K562 (cell line): ENCODE measurements at regions not wholly inside any gene's neighbourhood (a gene's known extent, or its start where the extent isn't known, plus 50 kb on each side); places are given as distances from the start of the nearest gene placed in this dataset.

ENCODE experiments used
- CBFB ChIP-seq: sonication (generic); formaldehyde crosslinking; IDR thresholded peaks from 2 replicates; pipeline ENCODE4 v1.4.0; 2020; ENCODE audit warnings: mild to moderate bottlenecking, missing genetic modification reagents
- CBX5 ChIP-seq: IDR thresholded peaks from 2 replicates; pipeline ENCODE4 v1.6.1; 2014; ENCODE audit warnings: low read depth, borderline replicate concordance
- LEF1 ChIP-seq: fragments of 450-650 bp; IDR thresholded peaks from 2 replicates; pipeline ENCODE4 v1.6.1; 2016; ENCODE audit warnings: mild to moderate bottlenecking
- NFIC ChIP-seq: fragments of 450-650 bp; IDR thresholded peaks from 2 replicates; pipeline ENCODE4 v1.6.1; 2017; ENCODE audit warnings: mild to moderate bottlenecking, inconsistent platforms
- NFIX ChIP-seq: fragments of 250-450 bp; sonication (Bioruptor Pico); IDR thresholded peaks from 2 replicates; pipeline ENCODE4 v1.4.0; 2020; ENCODE audit warnings: low read depth, mild to moderate bottlenecking, moderate library complexity
- PTBP1 ChIP-seq: fragments of 200-400 bp; formaldehyde crosslinking; IDR thresholded peaks from 2 replicates; pipeline ENCODE4 v1.6.1; 2017; ENCODE audit warnings: low read depth, low read length
- RBM15 ChIP-seq: fragments of 200-400 bp; formaldehyde crosslinking; IDR thresholded peaks from 2 replicates; pipeline ENCODE4 v1.6.1; 2018; ENCODE audit warnings: mild to moderate bottlenecking, low read length, moderate library complexity; ENCODE audit not compliant: insufficient read depth
- SREBF2 ChIP-seq: sonication (generic); formaldehyde crosslinking; IDR thresholded peaks from 2 replicates; pipeline ENCODE4 v1.4.0; 2020; ENCODE audit warnings: mild to moderate bottlenecking, missing genetic modification reagents
- SRSF1 ChIP-seq: fragments of 200-400 bp; formaldehyde crosslinking; IDR thresholded peaks from 2 replicates; pipeline ENCODE4 v1.6.1; 2017; ENCODE audit warnings: mild to moderate bottlenecking, low read depth, low read length, moderate library complexity
- TEAD1 ChIP-seq, 2 experiments: fragments of 450-650 bp in 1 of 2; sonication (generic) in 1 of 2; formaldehyde crosslinking; IDR thresholded peaks; 2 replicates each; pipeline versions ENCODE4 v1.4.0 to v1.8.0; 2020 to 2022; ENCODE audit warnings: mild to moderate bottlenecking in 2 of 2, missing genetic modification reagents in 1 of 2
- TSC22D4 ChIP-seq: fragments of 450-650 bp; IDR thresholded peaks from 2 replicates; pipeline ENCODE4 v1.6.1; 2016; ENCODE audit warnings: missing genetic modification characterization, missing biosample characterization, control low read depth
- ZBTB33 ChIP-seq: sonication (generic); formaldehyde crosslinking; IDR thresholded peaks from 2 replicates; pipeline ENCODE4 v1.8.1; 2023; ENCODE audit warnings: mild to moderate bottlenecking, missing genetic modification reagents
- ZFP30 ChIP-seq: fragments of 250-450 bp; sonication (Bioruptor Pico); IDR thresholded peaks from 2 replicates; pipeline ENCODE4 v1.8.0; 2022; ENCODE audit warnings: moderate library complexity, mild to moderate bottlenecking, inconsistent platforms, borderline replicate concordance
- ZFP36 ChIP-seq: fragments of 150-350 bp; IDR thresholded peaks from 2 replicates; pipeline ENCODE4 v1.6.1; 2018; ENCODE audit warnings: low read length, low read depth; ENCODE audit not compliant: partially characterized antibody
- ZHX1 ChIP-seq: fragments of 150-350 bp; conservative IDR thresholded peaks from 2 replicates; pipeline ENCODE4 v1.6.1; 2014; ENCODE audit warnings: low read length
- ZNF133 ChIP-seq: fragments of 250-450 bp; sonication (Bioruptor Pico); IDR thresholded peaks from 2 replicates; pipeline ENCODE4 v1.4.0; 2020; ENCODE audit warnings: mild to moderate bottlenecking
- ZNF197 ChIP-seq: fragments of 200-800 bp; sonication (Bioruptor generic); IDR thresholded peaks from 2 replicates; pipeline ENCODE4 v1.6.1; 2016; ENCODE audit warnings: low read depth, missing genetic modification characterization, missing compliant biosample characterization
- ZNF253 ChIP-seq: fragments of 250-450 bp; sonication (Bioruptor Pico); conservative IDR thresholded peaks from 2 replicates; pipeline ENCODE4 v1.6.1; 2021; ENCODE audit warnings: mild to moderate bottlenecking
- TF ChIP-seq, protein P1 (sequence below): fragments of 450-650 bp; formaldehyde crosslinking; IDR thresholded peaks from 2 replicates; pipeline ENCODE4 v1.4.0; 2020; ENCODE audit warnings: mild to moderate bottlenecking, moderate library complexity
- TF ChIP-seq, protein P2 (sequence below): fragments of 200-800 bp; sonication (Bioruptor generic); IDR thresholded peaks from 2 replicates; pipeline ENCODE4 v1.6.1; 2017; ENCODE audit warnings: missing genetic modification characterization, missing compliant biosample characterization
- TF ChIP-seq, protein P3 (sequence below): sonication (generic); formaldehyde crosslinking; IDR thresholded peaks from 2 replicates; pipeline ENCODE4 v1.8.0; 2023; ENCODE audit warnings: mild to moderate bottlenecking, missing genetic modification reagents

- TF ChIP-seq ZBTB33 (CRISPR knock-in tag) = no peak
- no peak for TF ChIP-seq NFIX (CRISPR knock-in tag)
- TF ChIP-seq, protein P1, sequence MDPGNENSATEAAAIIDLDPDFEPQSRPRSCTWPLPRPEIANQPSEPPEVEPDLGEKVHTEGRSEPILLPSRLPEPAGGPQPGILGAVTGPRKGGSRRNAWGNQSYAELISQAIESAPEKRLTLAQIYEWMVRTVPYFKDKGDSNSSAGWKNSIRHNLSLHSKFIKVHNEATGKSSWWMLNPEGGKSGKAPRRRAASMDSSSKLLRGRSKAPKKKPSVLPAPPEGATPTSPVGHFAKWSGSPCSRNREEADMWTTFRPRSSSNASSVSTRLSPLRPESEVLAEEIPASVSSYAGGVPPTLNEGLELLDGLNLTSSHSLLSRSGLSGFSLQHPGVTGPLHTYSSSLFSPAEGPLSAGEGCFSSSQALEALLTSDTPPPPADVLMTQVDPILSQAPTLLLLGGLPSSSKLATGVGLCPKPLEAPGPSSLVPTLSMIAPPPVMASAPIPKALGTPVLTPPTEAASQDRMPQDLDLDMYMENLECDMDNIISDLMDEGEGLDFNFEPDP (CRISPR knock-in tag) = no peak
- TF ChIP-seq LEF1 = no peak
- no peak for TF ChIP-seq ZHX1
- TF ChIP-seq ZFP36 = peak; percentile 26
- TF ChIP-seq ZNF253 = no peak
- TF ChIP-seq, protein P2, sequence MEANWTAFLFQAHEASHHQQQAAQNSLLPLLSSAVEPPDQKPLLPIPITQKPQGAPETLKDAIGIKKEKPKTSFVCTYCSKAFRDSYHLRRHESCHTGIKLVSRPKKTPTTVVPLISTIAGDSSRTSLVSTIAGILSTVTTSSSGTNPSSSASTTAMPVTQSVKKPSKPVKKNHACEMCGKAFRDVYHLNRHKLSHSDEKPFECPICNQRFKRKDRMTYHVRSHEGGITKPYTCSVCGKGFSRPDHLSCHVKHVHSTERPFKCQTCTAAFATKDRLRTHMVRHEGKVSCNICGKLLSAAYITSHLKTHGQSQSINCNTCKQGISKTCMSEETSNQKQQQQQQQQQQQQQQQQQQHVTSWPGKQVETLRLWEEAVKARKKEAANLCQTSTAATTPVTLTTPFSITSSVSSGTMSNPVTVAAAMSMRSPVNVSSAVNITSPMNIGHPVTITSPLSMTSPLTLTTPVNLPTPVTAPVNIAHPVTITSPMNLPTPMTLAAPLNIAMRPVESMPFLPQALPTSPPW (CRISPR knock-in tag) = peak; percentile 38; the same call in 1 of the 2 replicates
- TF ChIP-seq ZNF133 = no peak
- TF ChIP-seq RBM15 = no peak
- no peak for TF ChIP-seq CBX5
- TF ChIP-seq ZNF197 (CRISPR knock-in tag) = no peak
- TF ChIP-seq NFIC = no peak
- TF ChIP-seq SREBF2 (CRISPR knock-in tag) = no peak
- TF ChIP-seq, protein P3, sequence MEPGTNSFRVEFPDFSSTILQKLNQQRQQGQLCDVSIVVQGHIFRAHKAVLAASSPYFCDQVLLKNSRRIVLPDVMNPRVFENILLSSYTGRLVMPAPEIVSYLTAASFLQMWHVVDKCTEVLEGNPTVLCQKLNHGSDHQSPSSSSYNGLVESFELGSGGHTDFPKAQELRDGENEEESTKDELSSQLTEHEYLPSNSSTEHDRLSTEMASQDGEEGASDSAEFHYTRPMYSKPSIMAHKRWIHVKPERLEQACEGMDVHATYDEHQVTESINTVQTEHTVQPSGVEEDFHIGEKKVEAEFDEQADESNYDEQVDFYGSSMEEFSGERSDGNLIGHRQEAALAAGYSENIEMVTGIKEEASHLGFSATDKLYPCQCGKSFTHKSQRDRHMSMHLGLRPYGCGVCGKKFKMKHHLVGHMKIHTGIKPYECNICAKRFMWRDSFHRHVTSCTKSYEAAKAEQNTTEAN (CRISPR knock-in tag) = no peak
- no peak for TF ChIP-seq PTBP1
- TF ChIP-seq SRSF1 = no peak
- no peak for TF ChIP-seq TSC22D4 (tag)
- TF ChIP-seq CBFB (CRISPR knock-in tag) = no peak
- TF ChIP-seq TEAD1 (CRISPR knock-in tag; IDR thresholded peaks at IDR 0.05) = no peak
- TF ChIP-seq ZFP30 (CRISPR knock-in tag) = no peak
Observed at GRCh38 chr13:99686157-99686572, 184.9 kb downstream of the TM9SF2 start (continued).
